K562 (cell line): ENCODE measurements at regions not wholly inside any gene's neighbourhood (a gene's known extent, or its start where the extent isn't known, plus 50 kb on each side); places are given as distances from the start of the nearest gene placed in this dataset.

Experiments used
- ATAC-seq: fragments of 200-7000 bp; cut with Tn5 transposase; 3 replicates; pipeline ENCODE4 v1.9.1; 2020; ENCODE audit warnings: moderate library complexity
- BruUV-seq: library from RNA; stranded (reverse); fragments of 400-500 nt; replicated peaks from 2 replicates; lab custom pipeline; 2021; lab: Mats Ljungman, UMichigan
- CTCF ChIA-PET: fragments of 300-600 bp; formaldehyde crosslinking; extraction: SDS; loops from one replicate; lab custom pipeline; 2021; ENCODE audit warnings: low intra/inter-chr PET ratio; lab: Yijun Ruan, JAX
- POLR2A ChIA-PET: fragments of 300-600, 350-650 bp; sonication (Branson Sonifier 250); formaldehyde crosslinking; extraction: SDS; loops from one replicate; lab custom pipeline; 2021; ENCODE audit warnings: antibody characterized with exemption, inconsistent platforms; lab: Yijun Ruan, JAX
- DNase-seq, 4 experiments: peaks; one replicate each; pipeline versions ENCODE4 v3.0.0 to v3.0.0-alpha.2; 2011 to 2018; ENCODE audit warnings: low spot score in 3 of 4, mixed read lengths in 3 of 4; ENCODE audit errors: extremely low read depth in 1 of 4
- FAIRE-seq: peaks from 2 replicates; lab custom pipeline; 2011; peaks lifted over from hg19 to GRCh38; lab: Jason Lieb, UNC
- H2AFZ ChIP-seq: 2 replicates; pipeline ENCODE4 v1.6.0; 2011; ENCODE audit warnings: low read depth, low read length, control low read depth, inconsistent platforms
- H3K27ac ChIP-seq: fragments of 200-600 bp; 3 replicates; pipeline ENCODE4 v1.8.0; 2011; ENCODE audit warnings: low read depth, mild to moderate bottlenecking, control low read depth, inconsistent platforms, low read length, moderate library complexity, mixed read lengths; ENCODE audit errors: extremely low read depth
- H3K27me3 ChIP-seq, 2 experiments: fragments of 300-600 bp in 1 of 2; 2 replicates in 1 of 2; 3 replicates in 1 of 2; pipeline versions ENCODE4 v1.6.0 to v1.8.0; 2011; ENCODE audit warnings: inconsistent platforms in 2 of 2, low read length in 2 of 2, mild to moderate bottlenecking in 1 of 2, mixed read lengths in 1 of 2, moderate library complexity in 1 of 2; ENCODE audit not compliant: control insufficient read depth in 2 of 2, insufficient read depth in 2 of 2
- H3K36me3 ChIP-seq: fragments of 300-600 bp; 3 replicates; pipeline ENCODE4 v1.8.0; 2011; ENCODE audit warnings: mild to moderate bottlenecking, low read length, inconsistent platforms; ENCODE audit not compliant: control insufficient read depth, insufficient read depth
- H3K4me1 ChIP-seq, 2 experiments: fragments of 200-600 bp in 1 of 2; replicated peaks in 1 of 2; 2 replicates in 1 of 2; 3 replicates in 1 of 2; pipeline versions ENCODE4 v1.5.1 to v1.8.0; 2011; ENCODE audit warnings: inconsistent platforms in 2 of 2, low read length in 2 of 2, mild to moderate bottlenecking in 1 of 2, mixed read lengths in 1 of 2, moderate library complexity in 1 of 2; ENCODE audit not compliant: control insufficient read depth in 2 of 2, insufficient read depth in 2 of 2
- H3K4me2 ChIP-seq: 2 replicates; pipeline ENCODE4 v1.6.1; 2011; ENCODE audit warnings: low read length, control low read depth, inconsistent platforms, mixed read lengths; ENCODE audit not compliant: insufficient read depth
- H3K4me3 ChIP-seq: fragments of 200-600 bp; sonication (generic), shearing (Covaris generic); 2 replicates; pipeline ENCODE4 v1.5.1; 2016; ENCODE audit warnings: control low read depth, inconsistent platforms
- H3K79me2 ChIP-seq: fragments of 200-600 bp; 3 replicates; pipeline ENCODE4 v1.8.0; 2011; ENCODE audit warnings: low read length, inconsistent platforms; ENCODE audit not compliant: control insufficient read depth, insufficient read depth
- H3K9ac ChIP-seq, 2 experiments: 2 replicates each; pipeline versions ENCODE4 v1.6.0 to v1.6.1; 2011; ENCODE audit warnings: low read depth in 2 of 2, low read length in 2 of 2, control low read depth in 1 of 2, inconsistent platforms in 1 of 2, mild to moderate bottlenecking in 1 of 2, mixed read lengths in 1 of 2; ENCODE audit not compliant: insufficient read depth in 1 of 2
- H3K9me1 ChIP-seq: one replicate; pipeline ENCODE4 v1.6.0; 2011; ENCODE audit warnings: inconsistent platforms, mild to moderate bottlenecking, low read length, moderate library complexity; ENCODE audit not compliant: control insufficient read depth, insufficient read depth
- H3K9me3 ChIP-seq: replicated peaks from 2 replicates; pipeline ENCODE4 v1.5.1; 2011; ENCODE audit warnings: low read depth, low read length, inconsistent platforms; ENCODE audit not compliant: control insufficient read depth, insufficient read depth
- H4K20me1 ChIP-seq: replicated peaks from 2 replicates; pipeline ENCODE4 v1.6.1; 2011; ENCODE audit warnings: low read length, inconsistent platforms, mixed read lengths; ENCODE audit not compliant: control insufficient read depth, insufficient read depth
- DMBX1 ChIP-seq: fragments of 250-450 bp; sonication (Bioruptor Pico); IDR thresholded peaks from 2 replicates; pipeline ENCODE4 v1.8.0; 2022; ENCODE audit warnings: inconsistent platforms, mild to moderate bottlenecking, moderate library complexity, borderline replicate concordance
- JUND ChIP-seq, 2 experiments: IDR thresholded peaks; 2 replicates in 1 of 2; 3 replicates in 1 of 2; pipeline ENCODE4 v1.6.1; 2011; ENCODE audit warnings: borderline replicate concordance in 2 of 2, low read depth in 2 of 2, low read length in 2 of 2, improper control_type of control experiment in 1 of 2, missing biosample characterization in 1 of 2, missing genetic modification characterization in 1 of 2, missing genetic modification reagents in 1 of 2
- KDM1A ChIP-seq, 2 experiments: fragments of 450-650 bp; IDR thresholded peaks; 2 replicates each; pipeline ENCODE4 v1.6.1; 2016; ENCODE audit warnings: mild to moderate bottlenecking in 2 of 2
- PRMT5 ChIP-seq: sonication (generic); formaldehyde crosslinking; IDR thresholded peaks from 2 replicates; pipeline ENCODE4 v1.5.0; 2020; ENCODE audit warnings: missing genetic modification reagents
- ZNF384 ChIP-seq: IDR thresholded peaks from 2 replicates; pipeline ENCODE4 v1.6.1; 2012; ENCODE audit warnings: low read depth, low read length, improper control_type of control experiment
- WGBS: fragments of 100-300 bp; shearing (Covaris generic); methylation state at CpG from one replicate; pipeline ENCODE4 v1.1.6; 2016; ENCODE audit warnings: low coverage, mixed read lengths; ENCODE audit not compliant: insufficient coverage; ENCODE audit errors: missing lambda C conversion rate; 5-methylcytosine and 5-hydroxymethylcytosine counted together
- in situ Hi-C: fragments of 300-500 bp; cut with MboI; formaldehyde crosslinking; loops from 4 replicates; pipeline ENCODE4 v1.15.0; 2018; ENCODE audit warnings: inconsistent platforms, mixed read lengths
- intact Hi-C: fragments of 100-400 bp; cut with micrococcal nuclease; formaldehyde crosslinking; loops from 2 replicates; pipeline ENCODE4 v1.14.2; 2022
- TF ChIP-seq, protein P1 (sequence below), 2 experiments: fragments of 450-650 bp in 1 of 2; sonication (generic) in 1 of 2; formaldehyde crosslinking in 1 of 2; IDR thresholded peaks in 1 of 2; conservative IDR thresholded peaks in 1 of 2; 2 replicates each; pipeline versions ENCODE4 v1.6.1 to v1.8.1; 2016 to 2023; ENCODE audit warnings: mild to moderate bottlenecking in 2 of 2, moderate library complexity in 2 of 2, inconsistent platforms in 1 of 2, missing genetic modification reagents in 1 of 2

GRCh38 chr15:50830477-50831354 lies 65.2 kb upstream of the SPPL2A start:
- BruUV-seq, result no TSS peak
- H3K9me1 ChIP-seq, result no peaks in the 10 kb centered on the region
- 4% methylated on average over 11 of the region's 12 CpGs for WGBS
- H3K9ac ChIP-seq, result no peak overlapping the region
- TF ChIP-seq DMBX1, result no peak
- TF ChIP-seq KDM1A (IDR thresholded peaks at IDR 0.05), result peak; percentile 25 to 49; a peak in 3 of 4 replicates
- TF ChIP-seq, protein P1, sequence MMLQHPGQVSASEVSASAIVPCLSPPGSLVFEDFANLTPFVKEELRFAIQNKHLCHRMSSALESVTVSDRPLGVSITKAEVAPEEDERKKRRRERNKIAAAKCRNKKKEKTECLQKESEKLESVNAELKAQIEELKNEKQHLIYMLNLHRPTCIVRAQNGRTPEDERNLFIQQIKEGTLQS (IDR thresholded peaks at IDR 0.05), result 0 out of 2 replicates have a peak, but pooled peaks have one; percentile 24
- TF ChIP-seq, protein P1 (CRISPR knock-in tag; conservative IDR thresholded peaks at IDR 0.05), result no peak
- TF ChIP-seq PRMT5 (CRISPR knock-in tag), result no peak
- peak; percentile 13; the same call in 1 of the 2 replicates for TF ChIP-seq JUND (IDR thresholded peaks at IDR 0.05; ENCODE audit: borderline replicate concordance, low read depth, low read length)
- TF ChIP-seq JUND (tag; IDR thresholded peaks at IDR 0.05; ENCODE audit: borderline replicate concordance, low read depth, low read length), result no peak
- no peak for TF ChIP-seq ZNF384
- intact Hi-C loops (loop anchor here (5.0 kb wide), 2 partner anchors 47 to 598 kb away; no protein-coding TSS in a partner anchor), in situ Hi-C loops (no loop called here)
- ChIA-PET POLR2A (no interaction called here), CTCF (no interaction called here)
- no peaks in the 10 kb centered on the region for H3K9me3 ChIP-seq
- no peak overlapping the region for H3K4me3 ChIP-seq
- H2AFZ ChIP-seq, result no peak overlapping the region
- no peak for FAIRE-seq
- peaks cover 3 to 5% of the 10 kb centered on the region in 2 experiments; a peak in 2 of 5 replicates for H3K27me3 ChIP-seq
- H3K79me2 ChIP-seq, result no peaks in the 10 kb centered on the region
- H3K4me2 ChIP-seq, result no peak overlapping the region
- no peaks in the 10 kb centered on the region; a peak in 1 of 5 replicates for H3K4me1 ChIP-seq
- H4K20me1 ChIP-seq, result no peaks in the 10 kb centered on the region
- DNase-seq, result no peak
- H3K36me3 ChIP-seq, result no peaks in the 10 kb centered on the region
- H3K27ac ChIP-seq, result no peak overlapping the region
- ATAC-seq, result no peak
